Activated gamma-delta T cell treated with Interleukin-2 at 50 U/mL for 16 hours (primary cell): ENCODE measurements at regions not wholly inside any gene's neighbourhood (a gene's known extent, or its start where the extent isn't known, plus 50 kb on each side); places are given as distances from the start of the nearest gene placed in this dataset.
A peak's percentile ranks its signal among the peaks of the same experiment; 100 is the strongest.

Experiments used
- DNase-seq: peaks from one replicate; pipeline ENCODE4 v3.0.0-alpha.2; 2020

GRCh38 chr18:22355598-22355997 lies 62.1 kb downstream of the CTAGE1 start:
- DNase-seq = no peak

- no peak for DNase-seq
Measured at GRCh38 chr18:22355069-22355468, 62.6 kb downstream of the CTAGE1 start.

- no peak for DNase-seq
Measured at GRCh38 chr18:22349966-22350365, 67.7 kb downstream of the CTAGE1 start.

- no peak for DNase-seq
Measured at GRCh38 chr18:22349317-22349898, 68.3 kb downstream of the CTAGE1 start.

- peak; percentile 29 for DNase-seq
Measured at GRCh38 chr18:22348521-22349316, 69.0 kb downstream of the CTAGE1 start.

GRCh38 chr18:22347606-22348511 lies 69.9 kb downstream of the CTAGE1 start:
- DNase-seq = peak; percentile 64

GRCh38 chr18:22346953-22347605 lies 70.6 kb downstream of the CTAGE1 start:
- DNase-seq = no peak

GRCh38 chr18:22346401-22346952 lies 71.2 kb downstream of the CTAGE1 start:
- peak; percentile 67 for DNase-seq

GRCh38 chr18:22345718-22346117 lies 72.0 kb downstream of the CTAGE1 start:
- DNase-seq = no peak

- peak; percentile 60 for DNase-seq
Measured at GRCh38 chr18:22344908-22345670, 72.6 kb downstream of the CTAGE1 start.

GRCh38 chr18:22344445-22344844 lies 73.3 kb downstream of the CTAGE1 start:
- DNase-seq = no peak

GRCh38 chr18:22343613-22344012 lies 74.1 kb downstream of the CTAGE1 start:
- no peak for DNase-seq

- peak; percentile 72 for DNase-seq
Measured at GRCh38 chr18:22342625-22343024, 75.1 kb downstream of the CTAGE1 start.

GRCh38 chr18:22340331-22340730 lies 77.4 kb downstream of the CTAGE1 start:
- no peak for DNase-seq

- DNase-seq = no peak
Measured at GRCh38 chr18:22339913-22340312, 77.8 kb downstream of the CTAGE1 start.

GRCh38 chr18:22337833-22338232 lies 79.9 kb downstream of the CTAGE1 start:
- no peak for DNase-seq

- DNase-seq = no peak
Measured at GRCh38 chr18:22337306-22337705, 80.4 kb downstream of the CTAGE1 start.

GRCh38 chr18:22336406-22336805 lies 81.3 kb downstream of the CTAGE1 start:
- no peak for DNase-seq

GRCh38 chr18:22335731-22336198 lies 82.0 kb downstream of the CTAGE1 start:
- DNase-seq = no peak

GRCh38 chr18:22334567-22334966 lies 83.1 kb downstream of the CTAGE1 start:
- DNase-seq = no peak

GRCh38 chr18:22332590-22332989 lies 85.1 kb downstream of the CTAGE1 start:
- no peak for DNase-seq

- DNase-seq = no peak
Measured at GRCh38 chr18:22330508-22330907, 87.2 kb downstream of the CTAGE1 start.
